NCI-H2227 (cell line): ENCODE measurements at regions not wholly inside any gene's neighbourhood (a gene's known extent, or its start where the extent isn't known, plus 50 kb on each side); places are given as distances from the start of the nearest gene placed in this dataset.

ENCODE experiments used
- DNase-seq: peaks from one replicate; lab custom pipeline; 2025; ENCODE audit not compliant: unreplicated experiment; lab: John Stamatoyannopoulos, UW

DNA sequence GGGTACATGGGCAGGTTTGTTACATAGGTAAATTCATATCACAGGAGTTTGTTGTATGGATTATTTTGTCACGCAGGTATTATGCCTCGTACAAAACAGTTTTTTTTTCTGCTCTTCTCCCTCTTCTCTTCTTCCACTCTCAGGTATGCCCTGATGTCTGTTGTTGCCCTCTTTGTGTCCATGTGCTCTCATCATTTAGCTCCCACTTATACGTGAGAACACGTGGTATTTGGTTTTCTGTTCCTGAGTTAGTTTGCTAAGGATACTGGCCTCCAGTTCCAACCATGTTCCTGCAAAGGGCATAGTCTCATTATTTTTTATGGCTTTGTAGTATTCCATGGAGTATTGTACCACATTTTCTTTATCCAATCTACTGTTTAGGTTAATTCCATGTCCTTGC lies 65.7 kb downstream of the UNC5CL start:
- no peak for DNase-seq

GRCh38 chr6:40972814-40973213 lies 66.2 kb downstream of the UNC5CL start:
- no peak for DNase-seq

DNA sequence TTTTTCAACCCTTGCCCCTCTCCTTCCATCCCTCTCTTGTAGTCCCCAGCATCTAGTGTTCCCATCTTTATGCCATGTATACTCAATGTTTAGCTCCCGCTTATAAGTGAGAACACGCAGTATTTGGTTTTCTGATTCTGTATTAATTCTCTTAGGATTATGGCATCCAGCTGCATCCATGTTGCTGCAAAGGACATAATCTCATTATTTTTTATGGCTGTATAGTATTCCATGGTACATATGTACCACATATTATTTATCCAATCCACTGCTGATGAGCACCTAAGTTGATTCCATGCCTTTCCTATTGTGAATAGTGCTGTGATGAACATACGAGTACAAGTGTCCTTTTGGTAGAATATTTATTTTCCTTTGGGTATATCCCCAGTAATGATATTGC lies 66.8 kb downstream of the UNC5CL start:
- DNase-seq: no peak

GRCh38 chr6:40968620-40969164 lies 70.3 kb downstream of the UNC5CL start:
- no peak for DNase-seq

DNA sequence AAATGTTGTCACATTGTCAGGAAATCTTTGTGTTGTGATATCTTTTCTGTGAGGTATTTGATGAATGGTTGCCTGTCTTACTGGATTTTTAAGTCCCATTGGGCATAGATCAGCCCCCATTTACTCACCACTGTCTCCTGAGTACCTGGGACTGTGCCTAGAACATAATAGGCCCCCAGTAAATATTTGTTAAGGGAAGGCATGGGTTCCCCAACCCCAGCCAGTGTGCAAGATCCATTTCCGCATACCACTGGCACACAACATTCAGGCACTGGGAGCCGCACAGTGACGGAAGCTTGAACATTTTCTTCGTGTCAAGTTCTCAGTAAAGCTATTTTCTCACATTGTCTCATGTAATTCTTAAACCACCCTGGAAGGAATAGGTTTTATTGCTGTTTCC lies 72.2 kb downstream of the UNC5CL start:
- DNase-seq: no peak

DNA sequence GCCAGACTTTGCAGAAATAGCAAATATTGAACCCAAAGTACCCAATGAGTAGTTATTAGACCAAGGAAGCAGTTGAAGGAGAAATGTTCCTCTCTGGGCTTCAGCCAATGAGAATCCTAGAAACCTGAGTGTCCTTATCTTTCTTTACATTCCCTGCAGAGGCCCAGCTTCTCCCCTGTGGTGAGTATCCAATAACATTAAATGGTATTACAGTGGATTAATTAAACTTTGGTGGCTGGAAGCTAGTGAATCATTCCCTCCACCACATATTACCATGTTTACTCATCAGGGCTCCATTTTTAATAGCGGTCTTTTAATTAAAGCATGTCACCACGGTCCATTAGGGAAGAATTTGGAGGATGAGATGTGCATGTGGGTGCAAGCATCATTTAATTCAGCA lies 74.0 kb downstream of the UNC5CL start:
- no peak for DNase-seq

GRCh38 chr6:40963019-40963418 lies 76.0 kb downstream of the UNC5CL start:
- no peak for DNase-seq

DNA sequence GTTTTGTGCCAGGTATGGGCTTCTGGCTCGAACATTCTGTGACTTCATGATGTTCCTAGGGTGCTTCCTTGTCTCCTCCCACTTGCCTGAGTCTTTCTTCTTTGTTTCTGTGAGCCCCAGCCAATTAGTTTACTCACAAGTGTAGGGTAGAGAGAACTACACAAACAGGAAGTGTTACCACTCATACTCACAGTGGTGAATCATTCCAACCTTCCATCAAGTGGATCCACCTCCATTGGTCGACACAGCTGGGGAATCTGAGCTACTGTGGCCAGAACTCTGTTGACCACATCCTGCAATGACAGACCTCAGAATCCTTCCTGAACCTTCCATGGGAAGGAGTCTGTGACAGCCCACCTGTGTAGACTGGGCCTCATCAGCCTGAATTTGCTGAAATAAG lies 76.8 kb downstream of the UNC5CL start:
- no peak for DNase-seq

DNA sequence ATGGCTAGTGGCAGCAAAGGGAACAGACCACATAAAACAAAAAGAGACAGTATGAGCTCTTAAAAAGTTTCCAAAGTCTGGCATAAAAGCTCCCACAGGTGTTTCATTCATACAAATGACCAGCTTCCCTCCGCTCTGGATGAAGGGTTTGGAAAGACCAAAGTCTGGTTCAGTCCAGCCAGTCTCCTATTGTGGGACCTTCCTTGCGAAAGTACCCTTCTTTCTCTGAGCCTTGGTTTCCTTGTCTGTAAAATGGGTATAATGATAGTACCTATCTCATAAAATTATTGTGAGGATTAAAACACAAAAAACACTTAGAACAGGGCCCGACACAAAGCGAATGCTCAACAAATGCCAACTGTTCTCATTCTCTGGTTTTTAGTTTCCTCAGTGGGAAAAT lies 77.2 kb downstream of the UNC5CL start:
- no peak for DNase-seq

DNA sequence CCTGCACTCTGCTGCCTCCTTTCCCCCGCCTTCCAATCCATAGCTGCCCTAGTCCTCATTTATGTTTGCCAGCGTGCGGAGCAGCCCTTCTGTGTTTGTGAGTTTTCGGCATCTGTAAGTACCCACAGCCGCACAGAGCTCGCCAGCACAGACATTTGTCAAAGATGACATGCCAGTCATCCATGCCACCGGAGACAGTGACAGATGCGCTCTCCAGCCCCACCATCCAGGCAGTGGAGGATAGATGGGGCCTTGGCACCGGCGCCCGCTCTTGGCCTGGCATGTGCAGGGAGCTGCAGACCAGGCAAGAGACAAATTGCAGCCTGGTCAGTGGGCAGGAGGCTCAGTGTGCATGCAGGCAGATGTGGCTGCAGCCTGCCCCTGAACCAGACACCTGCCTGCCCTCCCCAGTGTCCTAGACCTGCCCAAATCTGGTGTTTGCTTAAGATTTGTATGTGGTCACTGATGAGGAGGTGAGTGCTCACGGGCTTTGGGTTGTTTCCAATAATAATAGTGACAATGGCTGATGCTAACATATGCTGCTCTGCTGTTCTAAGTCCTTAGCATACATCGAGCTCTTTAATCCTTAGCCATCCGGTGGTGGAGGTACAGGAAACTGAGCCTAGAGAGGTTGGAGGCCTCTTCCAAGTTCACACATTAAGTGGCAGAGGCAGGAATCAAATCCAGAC lies 78.1 kb downstream of the UNC5CL start:
- no peak for DNase-seq

DNA sequence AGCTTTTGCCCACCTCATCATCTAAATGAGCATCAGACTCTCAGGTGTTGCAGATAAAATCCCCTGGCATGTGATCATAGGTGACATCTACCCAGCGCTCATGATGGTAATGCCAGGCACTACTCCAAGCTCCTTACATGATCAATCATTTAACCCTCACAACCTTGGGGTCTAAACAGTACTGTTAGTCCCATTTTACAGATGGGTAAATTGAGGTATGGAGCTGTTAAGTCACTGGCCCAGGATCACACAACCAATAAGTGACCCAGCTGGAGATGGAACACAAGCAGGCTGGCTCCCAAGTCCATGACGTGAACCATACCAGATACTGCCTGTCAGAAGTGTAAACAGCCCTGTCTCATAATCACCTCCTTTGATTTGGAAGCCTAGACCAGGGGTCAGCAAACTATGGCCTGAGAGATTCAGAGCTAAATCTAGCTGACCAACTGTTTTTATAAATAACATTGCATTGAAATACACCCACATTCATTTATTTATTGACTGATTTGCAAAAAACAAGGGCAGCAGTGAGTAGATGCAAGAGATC lies 79.2 kb downstream of the UNC5CL start:
- no peak for DNase-seq

- DNase-seq: no peak
Measured at GRCh38 chr6:40958738-40959137, 80.3 kb downstream of the UNC5CL start.

DNA sequence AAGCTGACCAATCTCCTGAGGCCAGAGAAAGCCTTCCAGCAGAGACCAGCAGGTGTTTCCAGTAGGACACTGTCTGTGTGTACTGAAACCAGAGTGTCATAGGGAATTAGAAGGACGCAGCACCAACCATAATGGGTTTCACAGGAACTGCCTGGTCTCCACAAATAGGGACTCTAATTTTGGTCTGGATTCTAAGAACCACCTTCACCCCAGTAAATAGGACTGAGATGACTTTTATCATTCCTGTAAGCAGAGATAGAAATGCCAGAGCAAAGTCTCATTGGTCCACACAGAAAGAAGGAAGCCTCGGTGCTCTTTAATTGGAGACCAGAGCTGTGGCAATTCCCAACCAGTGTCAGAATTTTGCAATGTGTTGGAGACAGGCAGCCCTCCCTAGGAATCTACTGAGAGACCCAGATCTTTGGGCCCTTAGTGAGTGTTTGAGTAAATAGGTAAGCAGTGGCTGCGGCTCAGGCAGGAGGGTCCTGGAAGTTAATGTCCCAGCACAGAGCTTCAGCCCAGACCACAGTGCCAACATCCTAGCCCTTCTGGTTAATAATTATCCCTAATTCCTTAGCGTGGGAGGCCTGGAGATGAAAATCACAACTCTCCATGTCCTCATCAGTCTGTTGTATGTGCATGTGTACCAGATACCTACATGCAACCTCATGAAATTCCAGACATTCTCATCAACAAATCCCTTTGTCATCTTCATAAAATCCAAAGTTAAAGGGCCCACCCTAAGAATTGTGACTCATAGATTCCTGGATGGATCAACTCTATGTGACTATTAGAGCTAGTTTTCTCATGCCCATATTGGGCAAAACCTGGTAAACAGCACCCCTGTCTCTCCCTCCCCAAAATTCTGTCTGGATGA lies 81.2 kb downstream of the UNC5CL start:
- no peak for DNase-seq

DNA sequence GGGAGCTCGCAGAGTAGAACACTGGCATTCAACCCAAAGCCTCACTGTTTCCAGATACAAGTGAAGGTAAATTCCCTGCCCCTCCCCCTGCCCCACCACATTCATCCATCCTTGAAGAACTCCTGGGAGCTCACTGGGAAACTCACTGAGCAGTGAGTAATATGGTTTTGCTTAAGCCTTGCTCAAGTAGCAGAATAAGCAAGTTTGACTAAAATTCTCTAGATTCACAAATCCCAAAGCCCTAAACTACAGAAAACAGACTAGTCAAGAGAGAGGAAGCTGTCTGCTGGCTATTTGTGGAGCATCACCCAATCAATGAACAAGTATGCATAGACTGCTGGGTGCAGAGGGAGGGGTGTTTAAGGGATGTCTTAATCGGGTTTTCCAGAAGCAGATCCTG lies 82.1 kb downstream of the UNC5CL start:
- DNase-seq: no peak

DNA sequence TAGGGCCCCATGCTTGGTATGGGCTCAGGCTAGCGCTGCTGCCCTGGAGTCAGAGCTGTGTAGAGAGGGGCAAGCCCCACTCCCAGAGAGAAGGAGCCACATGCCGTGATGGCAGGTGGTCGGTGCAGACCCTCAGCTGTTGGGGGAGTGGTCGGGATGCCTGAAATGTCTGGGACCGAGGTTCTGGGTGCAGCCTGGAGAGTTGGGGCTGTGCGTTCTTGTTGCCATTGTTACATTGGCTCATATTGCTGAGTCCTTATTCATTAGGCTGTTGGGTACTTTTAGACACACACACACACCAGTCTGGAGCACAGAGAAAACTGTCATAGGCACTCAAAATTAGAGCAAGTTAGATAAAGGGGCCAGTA lies 83.9 kb downstream of the UNC5CL start:
- no peak for DNase-seq

DNA sequence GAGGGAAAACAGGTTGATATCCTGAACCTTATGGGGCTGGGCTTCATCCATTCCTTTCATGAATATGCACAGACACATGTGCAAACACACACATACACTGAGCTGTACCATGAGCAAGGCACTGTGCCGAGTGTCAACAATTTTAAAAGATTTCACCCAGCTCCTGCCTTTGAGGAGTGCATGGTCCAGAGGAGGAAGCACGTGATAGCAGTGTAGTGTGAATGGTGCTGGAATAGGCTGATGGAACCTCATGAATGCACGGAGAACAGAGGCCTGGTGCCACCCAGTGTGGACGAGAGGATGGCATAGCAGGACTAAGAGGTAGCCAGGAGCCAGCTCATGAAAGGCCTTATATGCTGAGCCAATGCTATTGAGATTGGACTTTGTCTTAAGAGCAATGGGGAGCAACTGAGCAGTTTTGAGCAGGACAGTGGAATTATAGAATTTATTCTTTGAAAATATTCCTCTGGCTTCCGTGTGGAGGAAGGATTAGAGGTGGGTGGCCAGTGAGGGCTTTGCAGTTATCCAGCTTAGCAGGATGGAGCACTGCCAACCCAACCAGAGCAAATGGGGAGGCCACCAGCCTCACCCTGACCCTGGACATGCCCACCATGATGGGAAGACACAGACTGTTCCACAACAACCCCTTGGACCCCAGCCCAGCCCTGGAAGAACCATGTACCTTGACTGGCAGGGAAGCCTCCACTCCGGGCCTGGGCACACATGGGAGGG lies 84.4 kb downstream of the UNC5CL start:
- DNase-seq: no peak

GRCh38 chr6:40953486-40953885 lies 85.5 kb downstream of the UNC5CL start:
- DNase-seq: no peak

GRCh38 chr6:40950986-40951698 lies 87.9 kb downstream of the UNC5CL start:
- no peak for DNase-seq

- DNase-seq: no peak
Measured at GRCh38 chr6:40948570-40948969, 90.5 kb downstream of the UNC5CL start.

DNA sequence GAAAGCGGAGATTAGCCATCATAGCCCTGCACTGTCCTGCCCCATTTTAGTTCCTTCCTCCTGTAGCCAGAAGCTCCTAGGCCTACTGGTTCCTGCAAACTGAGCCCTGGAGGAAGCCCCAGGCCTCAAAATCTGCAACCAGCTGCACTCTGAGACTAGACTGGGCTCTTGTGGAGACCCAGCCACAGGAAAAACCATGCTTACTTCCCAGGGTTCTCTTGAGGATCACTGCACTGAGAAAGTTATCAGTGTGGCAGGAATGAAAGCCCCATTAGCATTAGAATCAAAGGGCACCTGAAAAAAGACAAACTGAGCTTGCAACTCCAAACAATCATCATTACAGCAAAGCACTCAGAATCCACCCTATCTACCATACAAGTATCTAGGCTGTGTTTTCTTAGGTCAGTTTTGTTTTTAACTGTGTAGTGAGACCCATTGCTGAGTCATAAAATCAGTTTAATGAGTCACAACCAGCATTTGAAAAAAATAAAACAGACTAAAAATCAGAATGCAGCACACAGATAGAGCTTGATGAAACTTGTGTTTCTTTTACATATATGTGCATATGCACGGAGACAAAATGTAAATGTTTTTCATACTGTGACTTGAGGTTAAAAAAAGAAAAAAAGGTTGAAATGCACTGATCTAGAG lies 91.0 kb downstream of the UNC5CL start:
- DNase-seq: no peak
